Cardiac fibroblast (primary cell): ENCODE measurements at regions not wholly inside any gene's neighbourhood (a gene's known extent, or its start where the extent isn't known, plus 50 kb on each side); places are given as distances from the start of the nearest gene placed in this dataset.

Source experiments
- DNase-seq, 2 donors: peaks; one replicate each; pipeline versions ENCODE4 v3.0.0 to v3.0.0-alpha.2; 2010; ENCODE audit warnings: low read depth in 2 of 2
- H3K4me3 ChIP-seq, 2 donors: replicated peaks in 1 of 2; 1 replicate in 1 of 2; 2 replicates in 1 of 2; pipeline ENCODE4 v1.5.1; 2011; ENCODE audit warnings: low read depth in 2 of 2, low read length in 2 of 2, mild to moderate bottlenecking in 2 of 2, moderate library complexity in 1 of 2
- TF ChIP-seq, protein P1 (sequence below): IDR thresholded peaks from one replicate; pipeline ENCODE4 v1.5.1; 2011; ENCODE audit warnings: low read depth, mild to moderate bottlenecking, low read length, inconsistent platforms

DNA sequence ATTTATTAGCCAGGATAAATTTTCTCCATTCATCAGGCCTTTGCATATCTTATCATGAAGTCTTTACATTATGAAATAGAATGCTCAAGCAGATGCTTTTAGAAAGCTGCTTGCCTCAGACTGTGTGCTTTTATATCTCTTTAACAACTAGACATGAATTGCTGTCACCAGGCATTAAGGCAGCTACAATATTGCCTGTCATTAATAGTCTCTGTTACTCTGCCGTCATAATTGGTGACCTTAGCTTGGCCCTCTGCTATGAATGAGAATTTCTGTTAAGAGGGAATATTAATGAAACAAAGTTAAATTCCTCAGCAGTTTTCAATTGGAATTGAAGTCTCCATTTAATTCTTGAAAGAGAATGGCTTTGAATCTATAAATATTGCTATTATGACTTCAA is 266.8 kb upstream of the MIS18BP1 start:
- TF ChIP-seq, protein P1, sequence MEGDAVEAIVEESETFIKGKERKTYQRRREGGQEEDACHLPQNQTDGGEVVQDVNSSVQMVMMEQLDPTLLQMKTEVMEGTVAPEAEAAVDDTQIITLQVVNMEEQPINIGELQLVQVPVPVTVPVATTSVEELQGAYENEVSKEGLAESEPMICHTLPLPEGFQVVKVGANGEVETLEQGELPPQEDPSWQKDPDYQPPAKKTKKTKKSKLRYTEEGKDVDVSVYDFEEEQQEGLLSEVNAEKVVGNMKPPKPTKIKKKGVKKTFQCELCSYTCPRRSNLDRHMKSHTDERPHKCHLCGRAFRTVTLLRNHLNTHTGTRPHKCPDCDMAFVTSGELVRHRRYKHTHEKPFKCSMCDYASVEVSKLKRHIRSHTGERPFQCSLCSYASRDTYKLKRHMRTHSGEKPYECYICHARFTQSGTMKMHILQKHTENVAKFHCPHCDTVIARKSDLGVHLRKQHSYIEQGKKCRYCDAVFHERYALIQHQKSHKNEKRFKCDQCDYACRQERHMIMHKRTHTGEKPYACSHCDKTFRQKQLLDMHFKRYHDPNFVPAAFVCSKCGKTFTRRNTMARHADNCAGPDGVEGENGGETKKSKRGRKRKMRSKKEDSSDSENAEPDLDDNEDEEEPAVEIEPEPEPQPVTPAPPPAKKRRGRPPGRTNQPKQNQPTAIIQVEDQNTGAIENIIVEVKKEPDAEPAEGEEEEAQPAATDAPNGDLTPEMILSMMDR = no peak
- H3K4me3 ChIP-seq = no peak overlapping the region
- no peak for DNase-seq

GRCh38 chr14:45492876-45493275 is 239.9 kb upstream of the MIS18BP1 start:
- no peak overlapping the region for H3K4me3 ChIP-seq
- no peak for DNase-seq
- TF ChIP-seq, protein P1 = no peak

DNA sequence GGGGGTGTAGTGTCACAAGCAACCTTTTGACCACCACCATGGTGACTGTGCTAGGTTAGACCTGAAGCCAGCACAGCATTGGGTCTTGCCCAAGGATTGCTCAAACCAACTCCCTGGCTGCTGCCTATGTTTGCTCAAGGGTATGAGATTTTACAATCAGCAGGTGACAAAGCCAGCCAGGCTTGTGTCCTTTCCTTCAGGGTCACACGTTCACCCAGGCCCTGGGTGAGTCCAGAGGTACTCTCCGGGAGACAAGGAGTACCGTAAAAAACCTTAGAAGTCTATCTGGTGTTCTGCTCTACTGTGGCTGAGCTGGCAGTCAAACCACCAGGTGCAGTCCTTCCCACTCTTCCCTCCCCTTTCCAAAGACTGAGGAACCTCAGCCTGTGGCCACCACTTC is 238.9 kb upstream of the MIS18BP1 start:
- DNase-seq = no peak
- TF ChIP-seq, protein P1 = no peak
- no peak overlapping the region for H3K4me3 ChIP-seq

- H3K4me3 ChIP-seq = no peak overlapping the region
- TF ChIP-seq, protein P1 = no peak
- no peak for DNase-seq
These were observed 233.6 kb upstream of the MIS18BP1 start for GRCh38 chr14:45486599-45486998.

- H3K4me3 ChIP-seq = no peak overlapping the region
- DNase-seq = no peak
- TF ChIP-seq, protein P1 = no peak
These were observed 214.0 kb upstream of the MIS18BP1 start for GRCh38 chr14:45467023-45467422.

DNA sequence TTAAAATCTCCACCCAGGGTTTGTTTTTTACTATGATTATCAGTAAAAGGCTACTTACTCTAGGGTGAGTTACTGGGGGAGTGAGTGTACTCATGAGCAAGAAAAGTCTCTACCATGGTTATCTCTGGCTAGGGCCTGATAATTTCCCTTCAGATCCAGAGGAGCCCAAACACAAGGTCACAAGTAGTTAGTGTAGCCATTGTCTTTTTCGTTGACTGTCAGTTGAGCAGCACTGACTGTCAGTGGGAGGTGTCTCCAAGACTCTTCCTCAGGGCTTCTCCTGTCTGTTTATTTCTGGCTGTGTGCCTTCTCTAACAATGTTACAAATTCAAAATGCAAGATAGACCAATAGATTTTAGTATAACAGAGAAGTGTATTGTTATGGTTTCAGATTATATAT is 181.2 kb upstream of the MIS18BP1 start:
- no peak overlapping the region for H3K4me3 ChIP-seq
- no peak for DNase-seq
- TF ChIP-seq, protein P1 = no peak

DNA sequence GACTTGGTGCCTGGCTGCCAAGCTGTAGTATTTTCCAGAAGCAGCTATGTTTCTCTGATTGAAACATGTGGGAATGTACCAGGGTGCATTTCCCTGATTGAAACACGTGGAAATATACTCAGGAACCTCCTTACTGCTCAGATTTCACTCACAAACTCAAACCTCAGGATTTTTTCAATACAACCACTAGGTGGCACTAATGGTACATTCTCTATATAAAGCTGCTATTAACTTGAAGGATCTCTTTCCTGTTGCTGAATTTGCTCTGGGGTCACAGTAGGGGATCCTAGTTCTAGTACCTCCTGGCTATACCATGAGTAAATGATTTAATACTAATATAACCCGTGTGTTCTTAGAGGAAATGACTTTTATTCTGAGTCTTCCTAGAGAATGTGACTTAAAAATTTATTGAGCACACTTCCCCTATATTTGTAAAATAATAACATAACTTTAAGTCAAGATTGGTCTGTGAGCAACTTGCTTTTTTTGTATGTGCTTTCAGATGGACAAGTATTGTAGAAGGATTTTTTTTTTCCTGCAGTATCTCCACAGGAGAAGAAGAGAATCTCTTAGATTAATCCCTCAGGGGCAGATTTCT is 173.8 kb upstream of the MIS18BP1 start:
- DNase-seq = peak; percentile 46 to 65
- H3K4me3 ChIP-seq = no peak overlapping the region
- TF ChIP-seq, protein P1 = peak; percentile 52
